Right kidney (tissue), 1 donor: ENCODE measurements at regions not wholly inside any gene's neighbourhood (a gene's known extent, or its start where the extent isn't known, plus 50 kb on each side); places are given as distances from the start of the nearest gene placed in this dataset.

Experiments
- DNase-seq: peaks from one replicate; pipeline ENCODE4 v3.0.0-alpha.2; 2016

DNA sequence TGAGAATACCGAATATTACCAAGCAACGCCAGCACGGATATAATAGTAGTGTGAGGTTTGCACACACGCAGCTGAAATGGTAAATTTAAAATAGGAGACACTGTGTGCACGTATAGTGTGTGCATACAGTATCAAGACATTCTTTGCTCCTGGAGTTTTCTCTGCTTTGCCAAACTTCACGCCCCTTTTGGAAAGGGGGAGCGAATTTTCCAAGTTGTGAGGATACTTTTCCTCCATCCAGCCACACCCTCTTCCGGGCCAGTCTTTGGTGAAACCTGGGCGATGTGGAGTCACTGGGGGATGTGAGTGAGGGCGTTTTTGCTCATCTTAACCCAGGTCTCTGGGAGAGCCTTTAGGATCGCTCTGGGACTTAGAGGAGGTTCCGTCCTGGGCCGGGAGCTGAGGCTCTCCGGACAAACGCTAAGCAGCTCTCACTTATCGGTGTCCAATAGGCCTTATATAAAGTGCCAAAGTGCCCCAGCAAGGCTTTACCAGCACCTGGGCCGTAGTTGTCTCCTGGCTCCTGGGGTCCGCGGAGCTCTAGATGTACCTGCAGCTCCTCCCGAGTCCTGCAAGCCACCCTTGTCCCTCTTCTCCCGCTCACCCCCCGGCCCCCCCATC is 160.0 kb upstream of the MKI67 start:
- no peak for DNase-seq

DNA sequence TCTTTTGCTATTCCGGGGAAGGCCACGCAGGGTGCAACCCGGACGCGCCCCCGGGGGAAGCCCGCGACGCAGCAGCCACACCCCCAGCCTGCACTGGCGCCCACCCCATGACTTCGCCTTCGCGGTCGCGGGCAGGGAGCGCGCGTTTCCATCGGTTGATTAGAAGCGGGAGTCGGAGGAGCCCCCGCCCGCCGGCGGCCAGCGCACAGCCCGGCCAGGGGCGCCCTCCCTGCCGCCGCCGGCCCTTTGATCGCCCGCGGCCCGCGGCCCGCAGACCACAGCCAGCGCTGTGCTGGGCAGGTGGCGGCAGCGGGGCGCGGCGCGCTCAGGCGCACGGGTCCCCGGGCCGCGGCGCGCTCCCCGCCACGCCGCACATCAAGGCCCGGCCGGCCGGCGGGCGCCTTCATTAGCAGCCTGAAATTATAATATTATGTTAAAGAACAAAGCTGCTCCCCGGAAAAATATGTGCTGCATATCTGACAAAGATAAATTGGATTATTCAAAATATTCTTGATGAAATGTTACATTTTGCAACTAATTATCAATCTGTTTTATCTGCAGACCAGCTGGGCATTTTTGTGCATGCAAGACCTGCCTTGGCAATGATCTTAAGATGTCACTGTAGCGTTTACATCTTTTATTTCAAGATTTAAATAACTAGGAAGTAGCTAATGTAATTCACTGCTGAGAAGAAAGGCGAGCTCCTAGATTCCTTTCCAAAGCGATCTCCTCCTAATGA is 160.7 kb upstream of the MKI67 start:
- no peak for DNase-seq

- no peak for DNase-seq
Measured at GRCh38 chr10:128287921-128288320, 161.7 kb upstream of the MKI67 start.

GRCh38 chr10:128289621-128290020 is 163.4 kb upstream of the MKI67 start:
- DNase-seq: no peak

DNA sequence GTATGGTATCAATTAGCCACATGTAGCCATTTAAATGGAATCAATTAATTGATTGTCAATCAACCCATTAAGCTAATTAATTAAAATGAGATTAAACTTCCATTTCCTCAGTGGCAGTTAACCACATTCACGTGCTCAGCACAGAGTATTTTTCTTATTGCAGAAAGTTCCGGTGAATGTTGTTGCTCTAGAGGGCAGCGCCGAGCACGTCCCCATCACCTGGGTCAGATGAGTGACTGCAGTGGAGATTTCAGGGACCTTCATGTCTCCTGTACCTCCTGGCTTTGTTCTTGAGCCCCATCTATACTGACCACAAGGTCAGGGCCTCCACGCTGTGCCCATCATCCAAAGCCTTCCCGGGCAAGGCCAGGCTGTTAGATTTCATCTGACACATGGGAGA is 168.8 kb upstream of the MKI67 start:
- DNase-seq: no peak

- DNase-seq: no peak
Measured at GRCh38 chr10:128296253-128297007, 170.2 kb upstream of the MKI67 start.

DNA sequence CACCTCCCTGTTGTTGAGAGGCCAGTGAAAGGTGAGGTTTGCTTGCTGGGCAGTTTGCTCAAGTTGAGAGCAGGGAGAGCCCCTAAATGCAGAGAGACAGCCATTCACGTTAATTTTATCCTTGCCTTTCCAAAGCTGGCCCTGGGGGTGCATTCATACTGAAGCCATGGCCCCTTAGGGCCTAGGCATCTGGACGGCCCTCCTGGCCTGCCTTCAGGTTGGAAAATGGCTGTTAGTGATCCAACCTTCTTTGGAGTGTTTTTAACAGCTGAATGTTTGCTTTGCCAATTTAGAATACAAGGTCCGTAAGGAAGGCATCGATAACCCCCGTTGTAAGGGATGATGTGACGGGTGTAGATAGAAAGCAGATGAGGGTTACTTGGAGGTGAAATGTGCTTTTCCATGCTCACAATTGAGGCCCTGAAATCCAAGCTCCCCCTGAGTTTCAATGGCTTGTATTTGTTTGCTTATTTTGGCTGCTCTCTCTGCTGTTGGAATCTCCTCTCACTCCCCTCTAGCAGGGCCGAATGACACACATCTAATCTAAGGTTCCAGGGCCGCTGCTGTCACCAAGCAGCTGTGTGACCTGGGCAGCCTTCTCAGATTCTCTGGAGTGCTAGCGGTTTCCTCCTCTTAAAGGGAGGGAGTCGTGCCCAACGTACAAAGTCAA is 171.6 kb upstream of the MKI67 start:
- no peak for DNase-seq

GRCh38 chr10:128298587-128298986 is 172.4 kb upstream of the MKI67 start:
- no peak for DNase-seq

GRCh38 chr10:128300290-128300824 is 174.1 kb upstream of the MKI67 start:
- DNase-seq: no peak

GRCh38 chr10:128301051-128301450 is 174.8 kb upstream of the MKI67 start:
- DNase-seq: no peak

DNA sequence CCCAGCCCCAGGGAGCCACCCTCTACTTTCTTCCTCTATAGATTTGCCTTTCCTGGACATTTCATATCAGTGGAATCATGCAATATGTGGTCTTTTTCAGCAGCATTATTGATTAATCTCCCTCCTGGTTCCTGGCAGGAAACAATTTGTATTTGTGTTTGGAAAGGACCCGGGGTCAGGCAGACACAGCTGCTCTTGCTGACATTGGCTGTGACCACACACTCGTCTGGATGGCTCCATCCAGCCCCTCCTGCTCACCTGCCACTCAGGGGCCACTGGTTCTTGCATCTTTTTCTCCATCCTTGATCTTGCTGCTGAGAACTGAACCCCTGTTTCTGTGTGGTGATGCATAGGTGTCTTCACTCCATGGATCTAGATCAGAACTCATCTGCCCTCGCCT is 176.6 kb upstream of the MKI67 start:
- no peak for DNase-seq

GRCh38 chr10:128304271-128304670 is 178.0 kb upstream of the MKI67 start:
- no peak for DNase-seq

GRCh38 chr10:128305601-128306345 is 179.6 kb upstream of the MKI67 start:
- no peak for DNase-seq

DNA sequence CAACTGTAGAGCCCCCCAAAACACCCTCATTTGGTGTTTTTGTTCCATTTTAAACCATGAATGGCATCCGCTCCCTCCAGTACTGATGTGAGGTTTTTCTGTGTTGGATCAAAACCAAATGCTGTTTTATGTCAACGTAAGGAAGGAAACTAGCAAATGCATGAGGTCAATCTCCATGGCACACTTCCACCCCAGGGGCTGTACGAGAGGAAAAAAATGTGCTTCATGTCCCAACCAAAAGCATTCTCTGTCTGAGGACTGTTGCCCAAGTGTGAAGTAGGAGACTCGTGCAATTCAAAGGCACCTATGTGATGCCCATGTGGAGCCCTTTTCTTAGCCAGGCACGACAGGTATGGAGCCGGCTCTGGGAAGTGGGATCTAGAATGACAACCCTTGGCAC is 180.3 kb upstream of the MKI67 start:
- no peak for DNase-seq

- no peak for DNase-seq
Measured at GRCh38 chr10:128306966-128307365, 180.7 kb upstream of the MKI67 start.

- no peak for DNase-seq
Measured at GRCh38 chr10:128307820-128308219, 181.6 kb upstream of the MKI67 start.

DNA sequence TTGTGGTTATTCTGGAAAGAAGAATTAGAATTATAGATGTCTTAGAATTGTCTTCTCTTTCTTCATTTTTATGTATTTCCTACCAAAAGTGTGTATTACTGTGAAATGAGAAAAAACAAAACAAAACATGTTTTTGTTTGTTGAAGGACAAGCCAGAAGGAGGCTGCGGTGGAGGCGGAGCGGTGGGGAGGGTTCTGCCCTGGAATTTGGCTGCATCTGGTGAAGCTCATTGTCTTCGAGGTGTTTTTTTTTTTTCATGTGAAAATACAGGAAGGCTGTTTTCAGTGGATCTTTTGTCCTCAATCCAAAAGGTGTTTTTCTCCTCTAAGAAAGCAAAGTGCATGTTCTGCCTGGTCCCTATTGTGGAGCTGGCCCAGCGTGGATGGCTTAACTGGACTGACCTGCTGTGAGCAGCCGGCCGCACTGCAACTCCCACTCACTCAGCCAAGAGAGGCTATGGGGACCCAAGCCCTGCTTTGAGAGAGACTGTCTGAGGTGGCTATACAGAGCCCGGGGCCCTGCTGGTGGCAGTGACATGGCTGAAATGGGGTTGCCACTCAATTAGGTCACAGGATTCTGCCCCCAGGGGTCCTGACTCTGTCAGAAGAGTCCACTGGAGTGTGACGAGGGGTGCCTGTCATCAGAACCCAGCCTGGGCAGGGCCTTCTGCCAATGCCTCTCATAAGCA is 184.9 kb upstream of the MKI67 start:
- peak; percentile 27 for DNase-seq

- no peak for DNase-seq
Measured at GRCh38 chr10:128312250-128312649, 186.0 kb upstream of the MKI67 start.

GRCh38 chr10:128314686-128315085 is 188.5 kb upstream of the MKI67 start:
- no peak for DNase-seq

- no peak for DNase-seq
Measured at GRCh38 chr10:128316121-128316726, 190.0 kb upstream of the MKI67 start.

- DNase-seq: no peak
Measured at GRCh38 chr10:128316925-128317324, 190.7 kb upstream of the MKI67 start.
